AG04449 (cell line): ENCODE measurements at regions not wholly inside any gene's neighbourhood (a gene's known extent, or its start where the extent isn't known, plus 50 kb on each side); places are given as distances from the start of the nearest gene placed in this dataset.

Source experiments
- CTCF ChIA-PET: fragments of 350-600 bp; formaldehyde crosslinking; extraction: SDS; loops from one replicate; lab custom pipeline; 2021; ENCODE audit warnings: antibody characterized with exemption; lab: Yijun Ruan, JAX
- POLR2A ChIA-PET: fragments of 400-600, 350-600 bp; formaldehyde crosslinking; extraction: SDS; loops from one replicate; lab custom pipeline; 2020; ENCODE audit warnings: antibody characterized with exemption, inconsistent platforms; lab: Yijun Ruan, JAX
- DNase-seq: peaks from one replicate; pipeline ENCODE4 v3.0.0-alpha.2; 2010; ENCODE audit warnings: low read depth, low spot score
- H3K4me3 ChIP-seq: 2 replicates; pipeline ENCODE4 v1.5.1; 2011; ENCODE audit warnings: low read depth, mild to moderate bottlenecking, control low read depth, low read length
- CTCF ChIP-seq: IDR thresholded peaks from one replicate; pipeline ENCODE4 v1.5.1; 2011; ENCODE audit warnings: mild to moderate bottlenecking, moderate library complexity, low read length, control low read depth, inconsistent platforms; ENCODE audit not compliant: insufficient read depth; ENCODE audit errors: missing control alignments

- CTCF ChIA-PET = interaction anchor here (0.8 to 1.4 kb wide), 3 partner anchors 10 to 18 kb away, joined by 3 to 4 read pairs (median 3); no protein-coding TSS in a partner anchor
Measured at GRCh38 chr3:70822669-70823068, 510.2 kb upstream of the MDFIC2 start.

GRCh38 chr3:70821602-70822001, 509.2 kb upstream of the MDFIC2 start:
- no peak for DNase-seq
- ChIA-PET POLR2A (no interaction called here), CTCF (interaction anchor here (1.4 kb wide), 2 partner anchors 11 to 17 kb away, joined by 3 to 4 read pairs; no protein-coding TSS in a partner anchor)
- no peak for TF ChIP-seq CTCF
- no peak overlapping the region for H3K4me3 ChIP-seq

More at GRCh38 chr3:70822669-70823068, 510.2 kb upstream of the MDFIC2 start:
- TF ChIP-seq CTCF = no peak
- H3K4me3 ChIP-seq = no peak overlapping the region
- POLR2A ChIA-PET = no interaction called here
- no peak for DNase-seq

GRCh38 chr3:70820397-70820796, 508.0 kb upstream of the MDFIC2 start:
- no peak for TF ChIP-seq CTCF
- ChIA-PET POLR2A (interaction anchor here (0.6 kb wide), 1 partner anchor 264 kb away, joined by 3 read pairs; no protein-coding TSS in a partner anchor), CTCF (no interaction called here)
- H3K4me3 ChIP-seq = no peak overlapping the region
- DNase-seq = no peak

- TF ChIP-seq CTCF = no peak
- no peak overlapping the region for H3K4me3 ChIP-seq
- no peak for DNase-seq
- POLR2A ChIA-PET = no interaction called here
- CTCF ChIA-PET = interaction anchor here (1.7 kb wide), 1 partner anchor 14 kb away, joined by 5 read pairs; no protein-coding TSS in a partner anchor
Measured at GRCh38 chr3:70818145-70818544, 505.7 kb upstream of the MDFIC2 start.

GRCh38 chr3:70816346-70816745, 503.9 kb upstream of the MDFIC2 start:
- no peak overlapping the region for H3K4me3 ChIP-seq
- TF ChIP-seq CTCF = no peak
- CTCF ChIA-PET = no interaction called here
- no peak for DNase-seq
- POLR2A ChIA-PET = no interaction called here

GRCh38 chr3:70815817-70816216, 503.4 kb upstream of the MDFIC2 start:
- H3K4me3 ChIP-seq = no peak overlapping the region
- no peak for TF ChIP-seq CTCF
- POLR2A ChIA-PET = no interaction called here
- CTCF ChIA-PET = no interaction called here
- DNase-seq = no peak
